ENCODE measurements at regions not wholly inside any gene's neighbourhood (a gene's known extent, or its start where the extent isn't known, plus 50 kb on each side); places are given as distances from the start of the nearest gene placed in this dataset.
"Not testable (repeated sequence)": the region's sequence is repeated elsewhere in the genome, so short reads cannot be mapped to it uniquely, and the experiment has no call there.

- TF ChIP-seq POLR2A (IDR thresholded peaks at IDR 0.05; ENCODE audit: low read depth, low read length); EZH2 (IDR thresholded peaks at IDR 0.05; ENCODE audit: borderline replicate concordance, low read depth, low read length, severe bottlenecking); POLR2AphosphoS5 (IDR thresholded peaks at IDR 0.05; ENCODE audit: insufficient read depth, low read depth, low read length); GATA2 (IDR thresholded peaks at IDR 0.05; ENCODE audit: insufficient read depth, insufficient read length, low read depth, low read length): not testable (repeated sequence)
- TF ChIP-seq, protein P1, sequence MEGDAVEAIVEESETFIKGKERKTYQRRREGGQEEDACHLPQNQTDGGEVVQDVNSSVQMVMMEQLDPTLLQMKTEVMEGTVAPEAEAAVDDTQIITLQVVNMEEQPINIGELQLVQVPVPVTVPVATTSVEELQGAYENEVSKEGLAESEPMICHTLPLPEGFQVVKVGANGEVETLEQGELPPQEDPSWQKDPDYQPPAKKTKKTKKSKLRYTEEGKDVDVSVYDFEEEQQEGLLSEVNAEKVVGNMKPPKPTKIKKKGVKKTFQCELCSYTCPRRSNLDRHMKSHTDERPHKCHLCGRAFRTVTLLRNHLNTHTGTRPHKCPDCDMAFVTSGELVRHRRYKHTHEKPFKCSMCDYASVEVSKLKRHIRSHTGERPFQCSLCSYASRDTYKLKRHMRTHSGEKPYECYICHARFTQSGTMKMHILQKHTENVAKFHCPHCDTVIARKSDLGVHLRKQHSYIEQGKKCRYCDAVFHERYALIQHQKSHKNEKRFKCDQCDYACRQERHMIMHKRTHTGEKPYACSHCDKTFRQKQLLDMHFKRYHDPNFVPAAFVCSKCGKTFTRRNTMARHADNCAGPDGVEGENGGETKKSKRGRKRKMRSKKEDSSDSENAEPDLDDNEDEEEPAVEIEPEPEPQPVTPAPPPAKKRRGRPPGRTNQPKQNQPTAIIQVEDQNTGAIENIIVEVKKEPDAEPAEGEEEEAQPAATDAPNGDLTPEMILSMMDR (IDR thresholded peaks at IDR 0.05; ENCODE audit: extremely low read depth in 1 of 2, insufficient read depth in 1 of 2, low read depth in 1 of 2, low read length in 2 of 2), result not testable (repeated sequence)
Observed at GRCh38 chr2:111294699-111295098, 174.0 kb downstream of the BCL2L11 start.
